T-cell (primary cell): ENCODE measurements at regions not wholly inside any gene's neighbourhood (a gene's known extent, or its start where the extent isn't known, plus 50 kb on each side); places are given as distances from the start of the nearest gene placed in this dataset.

Experiments used
- ATAC-seq, 4 experiments: fragments of 200-7000 bp in 3 of 4; fragments of 150-1000 bp in 1 of 4; cut with Tn5 transposase; replicated peaks in 1 of 4; 1 replicate in 3 of 4; 2 replicates in 1 of 4; pipeline ENCODE4 v1.10.0; 2021; ENCODE audit warnings: moderate library complexity in 3 of 4, mild to moderate bottlenecking in 2 of 4, moderate number of reproducible peaks in 1 of 4
- CTCF ChIA-PET, 2 donors: fragments of 300-600 bp; sonication (Branson Sonifier 250); formaldehyde crosslinking; loops; one replicate each; lab custom pipeline; 2022; ENCODE audit warnings: antibody characterized with exemption in 2 of 2; lab: Charles Lee
- POLR2A ChIA-PET, 2 donors: fragments of 300-600 bp; sonication (Branson Sonifier 250); formaldehyde crosslinking; loops; one replicate each; lab custom pipeline; 2022; ENCODE audit warnings: antibody characterized with exemption in 2 of 2; lab: Charles Lee
- DNase-seq, 35 experiments: peaks; one replicate each; pipeline versions ENCODE4 v3.0.0 to v3.0.0-alpha.2; 2013 to 2023
- H3K27ac ChIP-seq: one replicate; pipeline ENCODE4 v1.5.1; 2013; ENCODE audit warnings: low read length
- H3K27me3 ChIP-seq, 2 experiments: replicated peaks in 1 of 2; 1 replicate in 1 of 2; 2 replicates in 1 of 2; pipeline versions ENCODE4 v1.6.1 to v1.7.0; 2013; ENCODE audit warnings: low read length in 1 of 2, mixed read lengths in 1 of 2; ENCODE audit not compliant: control insufficient read depth in 2 of 2, insufficient read depth in 2 of 2; ENCODE audit errors: extremely low read depth in 1 of 2
- H3K36me3 ChIP-seq, 2 donors: 1 replicate in 1 of 2; 2 replicates in 1 of 2; pipeline versions ENCODE4 v1.6.1 to v1.7.0; 2013; ENCODE audit warnings: low read length in 1 of 2; ENCODE audit not compliant: control insufficient read depth in 2 of 2, insufficient read depth in 1 of 2; ENCODE audit errors: extremely low read depth in 1 of 2
- H3K4me1 ChIP-seq, 2 experiments: 1 replicate in 1 of 2; 2 replicates in 1 of 2; pipeline versions ENCODE4 v1.6.1 to v1.7.0; 2013; ENCODE audit warnings: low read length in 2 of 2, mixed read lengths in 1 of 2; ENCODE audit not compliant: insufficient read depth in 2 of 2, control insufficient read depth in 1 of 2; ENCODE audit errors: extremely low read depth in 1 of 2
- H3K4me3 ChIP-seq, 2 donors: 1 replicate in 1 of 2; 2 replicates in 1 of 2; pipeline versions ENCODE4 v1.5.1 to v1.7.0; 2013; ENCODE audit warnings: mild to moderate bottlenecking in 2 of 2, low read length in 1 of 2, moderate library complexity in 1 of 2; ENCODE audit not compliant: control insufficient read depth in 1 of 2; ENCODE audit errors: extremely low read depth in 1 of 2
- H3K9me3 ChIP-seq: 2 replicates; pipeline ENCODE4 v1.7.0; 2013
- H3K27ac Mint-ChIP-seq, 2 donors: one replicate each; pipeline ENCODE4 v1.8.0; 2020 to 2021; ENCODE audit warnings: mild to moderate bottlenecking in 2 of 2, mixed read lengths in 2 of 2
- H3K27me3 Mint-ChIP-seq, 2 donors: one replicate each; pipeline ENCODE4 v1.8.0; 2021 to 2022; ENCODE audit warnings: mixed read lengths in 2 of 2
- H3K36me3 Mint-ChIP-seq: one replicate; pipeline ENCODE4 v1.8.0; 2021; ENCODE audit warnings: mixed read lengths
- H3K4me1 Mint-ChIP-seq, 3 donors: one replicate each; pipeline ENCODE4 v1.8.0; 2020 to 2022; ENCODE audit warnings: mixed read lengths in 3 of 3, mild to moderate bottlenecking in 1 of 3
- H3K4me3 Mint-ChIP-seq, 3 donors: one replicate each; pipeline ENCODE4 v1.8.0; 2020 to 2022; ENCODE audit warnings: mild to moderate bottlenecking in 3 of 3, mixed read lengths in 3 of 3, moderate library complexity in 3 of 3
- H3K9me3 Mint-ChIP-seq, 3 donors: one replicate each; pipeline ENCODE4 v1.8.0; 2020 to 2022; ENCODE audit warnings: mixed read lengths in 3 of 3
- WGBS: methylation state at CpG from one replicate; pipeline ENCODE4 v1.1.5; 2013; ENCODE audit warnings: missing lambda C conversion rate; ENCODE audit not compliant: insufficient coverage; 5-methylcytosine and 5-hydroxymethylcytosine counted together

DNA sequence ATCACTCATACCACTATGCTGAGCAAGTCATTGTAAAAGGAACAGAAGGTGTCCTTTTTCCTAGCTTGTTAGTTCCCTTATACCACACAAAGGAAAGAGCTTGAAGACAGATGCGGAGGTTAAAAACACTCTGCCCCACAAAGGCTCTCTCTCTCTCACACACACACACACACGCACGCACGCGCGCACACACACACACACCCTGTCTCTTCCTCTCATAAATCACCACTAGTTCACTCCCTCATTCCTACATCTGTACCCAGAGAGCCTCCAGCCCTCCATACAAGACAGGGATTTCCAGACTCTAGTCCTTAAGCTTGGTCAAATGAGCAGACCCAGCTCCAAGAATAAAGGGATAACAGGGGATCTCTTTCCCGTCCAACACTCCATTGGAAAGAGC is 120.1 kb upstream of the THBS1 start:
- Histone ChIP-seq H3K27ac (no peak overlapping the region), H3K4me3 (no peak overlapping the region), H3K27me3 (no peaks in the 10 kb centered on the region), H3K36me3 (no peaks in the 10 kb centered on the region), H3K4me1 (no peaks in the 10 kb centered on the region), H3K9me3 (no peaks in the 10 kb centered on the region)
- no peak for ATAC-seq
- H3K4me3 Mint-ChIP-seq, result no peak overlapping the region
- H3K36me3 Mint-ChIP-seq, result no peaks in the 10 kb centered on the region
- DNase-seq, result no peak
- no peaks in the 10 kb centered on the region for H3K4me1 Mint-ChIP-seq
- H3K27me3 Mint-ChIP-seq, result peaks cover 0 to 5% of the 10 kb centered on the region in 2 donors
- H3K9me3 Mint-ChIP-seq, result no peaks in the 10 kb centered on the region
- 67% methylated on average over 6 of the region's 7 CpGs for WGBS
- POLR2A ChIA-PET, result no interaction called here
- H3K27ac Mint-ChIP-seq, result no peak overlapping the region
- CTCF ChIA-PET, result no interaction called here

DNA sequence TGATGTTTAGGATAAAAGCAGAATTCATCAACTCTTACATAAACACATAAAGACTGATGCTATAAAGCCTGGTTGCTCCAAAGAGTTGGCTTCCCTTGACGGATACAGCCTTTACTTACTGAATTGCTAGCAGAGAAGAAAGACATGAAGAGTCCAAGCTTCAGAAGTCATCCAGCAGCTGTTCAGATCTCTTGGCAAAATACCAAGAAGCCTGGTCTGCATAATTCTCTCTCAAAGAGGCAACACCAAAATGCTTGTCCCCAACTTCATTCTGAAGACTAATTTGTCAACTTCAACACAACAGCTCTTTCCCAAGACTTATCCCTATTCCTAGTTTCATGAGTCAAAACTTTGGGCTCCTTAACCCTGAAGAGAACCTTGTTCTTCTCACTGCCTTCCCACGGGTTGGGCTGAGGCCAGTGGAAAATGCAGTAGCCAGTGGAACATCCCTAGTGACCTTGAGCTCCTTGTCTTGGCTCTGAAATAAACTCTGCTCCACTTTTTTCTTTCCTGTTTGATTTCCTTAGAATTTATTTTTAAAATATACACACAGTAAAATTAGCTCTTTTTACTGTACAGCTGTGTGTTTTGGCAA is 119.2 kb upstream of the THBS1 start:
- CTCF ChIA-PET, result no interaction called here
- WGBS, result 81% methylated on average over 2 of the region's 2 CpGs
- Mint-ChIP-seq H3K4me3 (no peak overlapping the region), H3K9me3 (no peaks in the 10 kb centered on the region), H3K36me3 (no peaks in the 10 kb centered on the region), H3K27me3 (peaks cover 0 to 5% of the 10 kb centered on the region in 2 donors), H3K27ac (no peak overlapping the region), H3K4me1 (no peaks in the 10 kb centered on the region)
- Histone ChIP-seq H3K36me3 (no peaks in the 10 kb centered on the region), H3K9me3 (no peaks in the 10 kb centered on the region), H3K4me1 (no peaks in the 10 kb centered on the region), H3K27me3 (no peaks in the 10 kb centered on the region), H3K27ac (no peak overlapping the region), H3K4me3 (no peak overlapping the region)
- ATAC-seq (no peak), DNase-seq (no peak)
- POLR2A ChIA-PET, result interaction anchor here in 1 of 2 donors (0.6 kb wide), 1 partner anchor 80 kb away, joined by 3 read pairs; no protein-coding TSS in a partner anchor

GRCh38 chr15:39462691-39463090 is 118.2 kb upstream of the THBS1 start:
- ChIA-PET POLR2A (interaction anchor here in 1 of 2 donors (0.9 kb wide), 1 partner anchor 10 kb away, joined by 4 read pairs; no protein-coding TSS in a partner anchor), CTCF (no interaction called here)
- Mint-ChIP-seq H3K9me3 (no peaks in the 10 kb centered on the region), H3K27ac (no peak overlapping the region), H3K36me3 (no peaks in the 10 kb centered on the region), H3K4me1 (no peaks in the 10 kb centered on the region), H3K4me3 (no peak overlapping the region), H3K27me3 (peaks cover 0 to 5% of the 10 kb centered on the region in 2 donors)
- Histone ChIP-seq H3K36me3 (no peaks in the 10 kb centered on the region), H3K9me3 (no peaks in the 10 kb centered on the region), H3K4me1 (no peaks in the 10 kb centered on the region), H3K27ac (no peak overlapping the region), H3K4me3 (no peak overlapping the region), H3K27me3 (no peaks in the 10 kb centered on the region)
- no peak for ATAC-seq
- no peak for DNase-seq
- WGBS, result 100% methylated on average over 1 of the region's 1 CpG

- H3K9me3 ChIP-seq, result no peaks in the 10 kb centered on the region
- no peak overlapping the region for H3K27ac Mint-ChIP-seq
- H3K4me3 Mint-ChIP-seq, result no peak overlapping the region
- no peaks in the 10 kb centered on the region for H3K9me3 Mint-ChIP-seq
- H3K27ac ChIP-seq, result no peak overlapping the region
- H3K36me3 ChIP-seq, result no peaks in the 10 kb centered on the region
- 77% methylated on average over 6 of the region's 8 CpGs for WGBS
- POLR2A ChIA-PET, result no interaction called here
- CTCF ChIA-PET, result interaction anchor here in 1 of 2 donors (0.7 kb wide), 1 partner anchor 106 kb away, joined by 3 read pairs; no protein-coding TSS in a partner anchor
- DNase-seq (no peak), ATAC-seq (no peak)
- no peaks in the 10 kb centered on the region for H3K4me1 ChIP-seq
- H3K4me1 Mint-ChIP-seq, result no peaks in the 10 kb centered on the region
- no peaks in the 10 kb centered on the region for H3K36me3 Mint-ChIP-seq
- H3K27me3 Mint-ChIP-seq, result peaks cover 8 to 12% of the 10 kb centered on the region in 2 donors
- no peak overlapping the region for H3K4me3 ChIP-seq
- no peaks in the 10 kb centered on the region for H3K27me3 ChIP-seq
These were observed 114.8 kb upstream of the THBS1 start for GRCh38 chr15:39465843-39466749.

DNA sequence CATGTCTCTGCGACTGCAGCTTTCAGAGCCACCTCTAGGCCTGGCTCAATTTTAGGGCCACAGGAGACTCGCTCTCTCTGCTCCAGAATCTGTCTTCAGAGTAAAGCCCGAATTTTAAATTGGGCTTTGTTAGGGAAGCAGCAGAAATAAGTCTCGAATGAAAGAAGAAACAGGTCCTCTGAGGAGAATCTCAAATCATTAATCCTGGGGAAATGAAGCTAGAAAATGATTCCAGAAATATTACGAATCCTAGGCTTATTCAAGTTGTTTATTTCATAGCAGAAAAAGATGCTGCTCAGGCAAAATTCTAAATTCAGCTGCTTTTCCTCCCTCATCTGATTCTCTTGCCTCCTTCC is 114.2 kb upstream of the THBS1 start:
- H3K4me1 Mint-ChIP-seq, result no peaks in the 10 kb centered on the region
- peaks cover 8 to 11% of the 10 kb centered on the region in 2 donors for H3K27me3 Mint-ChIP-seq
- Histone ChIP-seq H3K9me3 (no peaks in the 10 kb centered on the region), H3K27me3 (no peaks in the 10 kb centered on the region), H3K27ac (no peak overlapping the region), H3K4me1 (no peaks in the 10 kb centered on the region), H3K36me3 (no peaks in the 10 kb centered on the region), H3K4me3 (no peak overlapping the region)
- no peaks in the 10 kb centered on the region for H3K9me3 Mint-ChIP-seq
- no peaks in the 10 kb centered on the region for H3K36me3 Mint-ChIP-seq
- ATAC-seq (no peak), DNase-seq (no peak)
- no peak overlapping the region for H3K4me3 Mint-ChIP-seq
- CTCF ChIA-PET, result no interaction called here
- POLR2A ChIA-PET, result no interaction called here
- H3K27ac Mint-ChIP-seq, result no peak overlapping the region
- 95% methylated on average over 4 of the region's 5 CpGs for WGBS

GRCh38 chr15:39468331-39468730 is 112.5 kb upstream of the THBS1 start:
- H3K27me3 ChIP-seq, result no peaks in the 10 kb centered on the region
- no peaks in the 10 kb centered on the region for H3K9me3 Mint-ChIP-seq
- no peak overlapping the region for H3K27ac ChIP-seq
- CTCF ChIA-PET, result no interaction called here
- H3K36me3 ChIP-seq, result no peaks in the 10 kb centered on the region
- H3K4me3 Mint-ChIP-seq, result no peak overlapping the region
- H3K4me3 ChIP-seq, result no peak overlapping the region
- H3K27ac Mint-ChIP-seq, result no peak overlapping the region
- no peaks in the 10 kb centered on the region for H3K36me3 Mint-ChIP-seq
- DNase-seq (peak in 1 of 35 experiments; percentile 2), ATAC-seq (no peak)
- no peaks in the 10 kb centered on the region for H3K4me1 ChIP-seq
- H3K9me3 ChIP-seq, result no peaks in the 10 kb centered on the region
- peaks cover 8 to 10% of the 10 kb centered on the region in 2 donors for H3K27me3 Mint-ChIP-seq
- H3K4me1 Mint-ChIP-seq, result no peaks in the 10 kb centered on the region
- 33% methylated on average over 1 of the region's 4 CpGs for WGBS
- POLR2A ChIA-PET, result no interaction called here
